Smooth muscle cell (in vitro differentiated cells): ENCODE measurements at regions not wholly inside any gene's neighbourhood (a gene's known extent, or its start where the extent isn't known, plus 50 kb on each side); places are given as distances from the start of the nearest gene placed in this dataset.

ENCODE experiments used
- DNase-seq: peaks from one replicate; lab custom pipeline; 2025; ENCODE audit not compliant: unreplicated experiment; lab: John Stamatoyannopoulos, UW
- H2AFZ ChIP-seq: fragments of 200-600 bp; sonication (generic); 2 replicates; pipeline ENCODE4 v1.6.0; 2016; ENCODE audit warnings: antibody characterized with exemption, low read depth, mild to moderate bottlenecking
- H3F3A ChIP-seq: fragments of 200-600 bp; sonication (generic); 2 replicates; pipeline ENCODE4 v1.6.0; 2017; ENCODE audit warnings: antibody characterized with exemption, low read depth
- H3K27ac ChIP-seq: fragments of 200-600 bp; sonication (generic); 2 replicates; pipeline ENCODE4 v1.5.1; 2016; ENCODE audit warnings: low read depth, mild to moderate bottlenecking
- H3K27me3 ChIP-seq: fragments of 200-600 bp; sonication (generic); 2 replicates; pipeline ENCODE4 v1.6.1; 2016; ENCODE audit warnings: low read depth, mild to moderate bottlenecking
- H3K36me3 ChIP-seq: fragments of 200-600 bp; sonication (generic); 2 replicates; pipeline ENCODE4 v1.5.1; 2016; ENCODE audit warnings: low read depth
- H3K4me1 ChIP-seq: fragments of 200-600 bp; sonication (generic); 2 replicates; pipeline ENCODE4 v1.5.1; 2016; ENCODE audit warnings: low read depth
- H3K4me2 ChIP-seq: fragments of 200-600 bp; sonication (generic); 2 replicates; pipeline ENCODE4 v1.6.0; 2016; ENCODE audit warnings: mild to moderate bottlenecking
- H3K4me3 ChIP-seq: fragments of 200-600 bp; sonication (generic); 2 replicates; pipeline ENCODE4 v1.5.1; 2016; ENCODE audit warnings: mild to moderate bottlenecking
- H3K79me2 ChIP-seq: fragments of 200-600 bp; sonication (generic); 2 replicates; pipeline ENCODE4 v1.6.0; 2016; ENCODE audit warnings: low read depth, mild to moderate bottlenecking
- H3K9ac ChIP-seq: fragments of 200-600 bp; sonication (generic); 2 replicates; pipeline ENCODE4 v1.6.0; 2016; ENCODE audit warnings: low read depth
- H3K9me3 ChIP-seq: fragments of 200-600 bp; sonication (generic); replicated peaks from 2 replicates; pipeline ENCODE4 v1.5.1; 2016; ENCODE audit warnings: low read depth
- H4K20me1 ChIP-seq: fragments of 200-600 bp; sonication (generic); 2 replicates; pipeline ENCODE4 v1.6.0; 2016; ENCODE audit warnings: low read depth
- CTCF ChIP-seq: fragments of 200-600 bp; sonication (generic); IDR thresholded peaks from 2 replicates; pipeline ENCODE4 v1.5.1; 2017; ENCODE audit warnings: borderline replicate concordance, mild to moderate bottlenecking, antibody characterized with exemption; ENCODE audit not compliant: insufficient read depth, poor library complexity, severe bottlenecking
- WGBS: methylation state at CpG from one replicate; pipeline ENCODE4 v1.1.7; 2016; ENCODE audit warnings: low lambda C conversion rate; 5-methylcytosine and 5-hydroxymethylcytosine counted together

DNA sequence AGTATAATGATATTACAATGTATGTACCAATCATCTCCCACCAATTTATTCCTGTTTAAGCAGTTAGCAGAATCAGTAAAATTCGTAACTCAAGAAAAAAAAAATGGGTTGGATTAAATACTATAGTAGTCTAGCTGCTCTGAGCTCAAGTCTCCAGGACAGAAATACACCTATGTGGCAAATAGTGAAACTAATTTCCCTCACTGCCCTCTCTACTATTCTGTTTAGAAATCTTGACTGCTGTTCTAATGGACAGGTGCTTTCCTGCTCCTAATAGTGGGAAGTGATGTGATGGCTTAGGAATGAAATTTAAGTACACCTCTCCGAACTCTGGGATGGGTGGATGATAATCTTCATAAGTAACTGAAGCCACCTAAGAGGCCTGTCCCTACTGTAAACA is 175.7 kb downstream of the KCNJ2 start:
- H4K20me1 ChIP-seq, result no peaks in the 10 kb centered on the region
- H3K27ac ChIP-seq, result no peak overlapping the region
- no peak for DNase-seq
- no peak for TF ChIP-seq CTCF
- no peaks in the 10 kb centered on the region for H3K9me3 ChIP-seq
- H3F3A ChIP-seq, result no peaks in the 10 kb centered on the region
- no peak overlapping the region for H3K9ac ChIP-seq
- H3K27me3 ChIP-seq, result no peaks in the 10 kb centered on the region
- no peak overlapping the region for H2AFZ ChIP-seq
- H3K36me3 ChIP-seq, result no peaks in the 10 kb centered on the region
- no peaks in the 10 kb centered on the region for H3K4me1 ChIP-seq
- no peak overlapping the region for H3K4me3 ChIP-seq
- 77% methylated on average over 2 of the region's 2 CpGs for WGBS
- H3K79me2 ChIP-seq, result no peaks in the 10 kb centered on the region
- no peak overlapping the region for H3K4me2 ChIP-seq

DNA sequence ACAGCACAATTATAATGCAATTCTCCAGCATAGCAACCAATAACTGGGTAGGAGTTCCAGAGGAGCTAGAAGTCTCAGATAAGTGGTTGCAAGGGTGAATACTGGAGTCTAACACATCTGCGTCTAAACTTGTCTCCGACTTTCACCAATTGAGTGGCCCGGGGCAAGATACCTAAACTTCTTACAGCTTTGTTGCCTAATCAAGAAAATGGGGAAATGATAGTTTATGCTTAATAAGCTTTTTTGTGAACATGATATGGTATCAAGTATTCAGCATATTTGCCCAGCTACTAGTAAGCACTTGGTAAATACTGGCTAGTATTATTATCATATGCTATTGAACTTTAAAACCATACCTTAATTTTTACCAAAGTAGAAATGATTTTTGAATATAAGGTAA is 183.5 kb downstream of the KCNJ2 start:
- Histone ChIP-seq H3K4me3 (no peak overlapping the region), H3K79me2 (no peaks in the 10 kb centered on the region), H3K27ac (no peak overlapping the region), H3K9me3 (no peaks in the 10 kb centered on the region), H3K27me3 (no peaks in the 10 kb centered on the region), H3K36me3 (no peaks in the 10 kb centered on the region), H2AFZ (no peak overlapping the region), H3K4me2 (no peak overlapping the region), H4K20me1 (no peaks in the 10 kb centered on the region), H3K4me1 (no peaks in the 10 kb centered on the region), H3F3A (no peaks in the 10 kb centered on the region), H3K9ac (no peak overlapping the region)
- DNase-seq, result no peak
- TF ChIP-seq CTCF, result no peak
- WGBS, result 85% methylated on average over 3 of the region's 3 CpGs

- Histone ChIP-seq H3K4me2 (no peak overlapping the region), H3K27ac (no peak overlapping the region), H3K36me3 (no peaks in the 10 kb centered on the region), H3F3A (no peaks in the 10 kb centered on the region), H3K4me3 (no peak overlapping the region), H3K9ac (no peak overlapping the region), H4K20me1 (no peaks in the 10 kb centered on the region), H3K4me1 (no peaks in the 10 kb centered on the region), H2AFZ (no peak overlapping the region), H3K27me3 (no peaks in the 10 kb centered on the region), H3K79me2 (no peaks in the 10 kb centered on the region), H3K9me3 (no peaks in the 10 kb centered on the region)
- WGBS, result 87% methylated on average over 2 of the region's 2 CpGs
- no peak for TF ChIP-seq CTCF
- no peak for DNase-seq
These were observed 184.2 kb downstream of the KCNJ2 start for GRCh38 chr17:70353408-70354092.

- H2AFZ ChIP-seq, result no peak overlapping the region
- no peaks in the 10 kb centered on the region for H3K4me1 ChIP-seq
- DNase-seq, result no peak
- H3K79me2 ChIP-seq, result no peaks in the 10 kb centered on the region
- WGBS, result 65% methylated on average over 2 of the region's 2 CpGs
- no peaks in the 10 kb centered on the region for H3K9me3 ChIP-seq
- H3K27me3 ChIP-seq, result no peaks in the 10 kb centered on the region
- no peak overlapping the region for H3K4me2 ChIP-seq
- H3K4me3 ChIP-seq, result no peak overlapping the region
- no peak for TF ChIP-seq CTCF
- no peak overlapping the region for H3K27ac ChIP-seq
- H3K36me3 ChIP-seq, result no peaks in the 10 kb centered on the region
- H3K9ac ChIP-seq, result no peak overlapping the region
- no peaks in the 10 kb centered on the region for H3F3A ChIP-seq
- no peaks in the 10 kb centered on the region for H4K20me1 ChIP-seq
These were observed 185.9 kb downstream of the KCNJ2 start for GRCh38 chr17:70355185-70355584.
